NCI-H526 treated with DMSO at 0.1 percent for 48 hours (cell line): ENCODE measurements at regions not wholly inside any gene's neighbourhood (a gene's known extent, or its start where the extent isn't known, plus 50 kb on each side); places are given as distances from the start of the nearest gene placed in this dataset.
"Not testable (repeated sequence)": the region's sequence is repeated elsewhere in the genome, so short reads cannot be mapped to it uniquely, and the experiment has no call there.

Experiments
- DNase-seq: peaks from one replicate; lab custom pipeline; 2025; lab: John Stamatoyannopoulos, UW

- no peak for DNase-seq
These were observed 180.4 kb upstream of the GALNT2 start for GRCh38 chr1:229886636-229887035.

GRCh38 chr1:229887043-229887822 lies 179.8 kb upstream of the GALNT2 start:
- no peak for DNase-seq

DNA sequence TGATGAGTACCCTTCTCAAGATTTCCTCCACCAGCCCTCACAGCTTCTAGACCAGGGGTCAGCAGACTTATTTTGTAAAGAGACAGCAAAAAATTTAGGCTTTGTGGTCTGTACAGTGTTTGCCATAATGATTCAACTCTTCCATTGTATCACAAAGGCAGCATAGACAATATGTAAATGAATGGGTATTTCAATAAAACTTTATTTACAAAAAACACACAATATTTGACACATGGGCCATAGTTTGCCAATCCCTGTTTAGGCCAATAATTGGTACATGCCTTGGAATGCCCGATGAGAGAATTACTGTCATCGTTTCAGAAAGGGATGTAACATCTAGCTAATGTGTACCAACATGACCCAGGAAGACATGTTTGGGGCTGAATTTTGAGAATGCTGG lies 178.9 kb upstream of the GALNT2 start:
- DNase-seq: no peak

DNA sequence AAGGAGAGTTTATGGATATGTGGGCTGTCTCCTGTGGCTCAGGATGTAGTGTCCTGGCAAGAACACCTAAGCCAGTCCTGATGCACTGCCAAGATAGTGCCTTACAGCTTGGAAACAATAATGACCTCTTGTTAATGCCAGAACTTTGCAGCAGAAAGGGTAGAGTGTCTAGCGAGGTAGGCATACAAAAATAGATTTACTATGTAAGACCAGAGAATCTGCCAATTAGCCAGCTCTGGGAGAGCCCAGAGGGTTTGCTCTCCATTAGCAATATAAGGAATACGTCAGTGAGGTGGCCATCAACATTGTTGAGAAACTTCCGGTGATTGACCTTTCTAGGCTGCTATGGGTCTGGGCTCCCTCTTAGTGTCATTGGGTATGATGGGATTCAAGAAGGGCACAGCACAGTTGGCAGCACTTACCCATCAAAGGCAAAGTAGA lies 178.5 kb upstream of the GALNT2 start:
- DNase-seq: no peak

- DNase-seq: no peak
These were observed 178.0 kb upstream of the GALNT2 start for GRCh38 chr1:229889031-229889517.

- DNase-seq: no peak
These were observed 175.8 kb upstream of the GALNT2 start for GRCh38 chr1:229891227-229891626.

DNA sequence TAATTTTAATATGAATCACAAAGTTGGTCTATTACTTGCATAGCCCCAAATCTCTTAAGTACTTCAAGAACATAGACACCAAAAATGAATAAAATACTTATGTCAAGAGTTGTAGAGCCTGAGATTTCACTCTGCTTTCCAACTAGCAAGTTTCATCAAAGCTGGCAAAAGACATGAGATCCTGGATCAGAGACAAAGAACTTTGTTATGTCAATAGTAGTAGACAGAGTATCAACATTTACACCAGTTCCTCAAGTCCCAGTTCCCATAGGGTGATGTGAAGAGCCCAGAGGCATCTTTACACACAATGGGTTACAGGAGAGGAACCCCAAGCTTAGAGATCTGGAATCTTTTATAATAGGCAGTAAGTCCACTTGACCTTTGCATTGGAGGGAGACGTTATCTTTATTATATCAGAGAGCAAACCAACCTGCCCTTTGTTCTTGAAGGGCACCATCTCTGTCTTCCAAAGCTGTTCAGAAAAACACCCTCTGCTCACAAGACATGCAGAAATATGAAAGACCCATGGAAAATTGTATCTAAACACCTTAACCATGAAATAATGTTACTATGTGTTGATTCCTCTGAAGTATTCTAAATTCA lies 174.4 kb upstream of the GALNT2 start:
- no peak for DNase-seq

DNA sequence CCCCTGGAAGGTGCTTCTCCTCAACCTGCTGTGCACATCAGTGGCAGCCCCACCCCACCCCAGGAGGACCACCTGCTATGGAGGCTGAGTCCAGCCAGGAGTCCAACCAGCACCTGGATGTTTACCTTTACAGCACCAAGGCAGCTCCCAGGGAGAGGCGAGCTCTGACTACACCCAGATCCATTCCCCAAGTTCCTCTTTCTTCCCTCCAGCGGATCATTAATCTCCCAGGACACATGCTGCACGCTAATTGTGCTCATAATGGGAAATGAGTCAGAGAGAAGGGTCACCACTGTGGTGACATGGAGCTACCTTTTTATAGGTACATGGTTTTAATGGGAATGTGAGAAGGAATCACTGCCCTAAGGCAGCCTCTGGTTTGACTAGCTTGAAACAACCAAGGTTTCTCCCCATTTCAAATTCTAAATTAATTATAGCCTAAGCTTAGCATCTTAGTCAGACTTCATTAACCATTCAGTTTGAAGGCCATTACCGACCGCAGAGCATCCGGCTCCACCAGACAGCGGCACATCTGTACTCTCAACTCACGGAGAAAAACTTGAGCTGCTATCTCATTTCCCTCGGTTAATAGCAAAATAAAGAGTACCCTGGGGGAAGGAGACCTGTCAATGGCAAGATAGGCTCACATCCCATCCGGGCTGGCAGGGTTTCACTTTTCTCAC lies 173.1 kb upstream of the GALNT2 start:
- DNase-seq: no peak

- DNase-seq: no peak
These were observed 172.5 kb upstream of the GALNT2 start for GRCh38 chr1:229894532-229894931.

GRCh38 chr1:229895605-229896004 lies 171.4 kb upstream of the GALNT2 start:
- no peak for DNase-seq

- no peak for DNase-seq
These were observed 170.7 kb upstream of the GALNT2 start for GRCh38 chr1:229896306-229896705.

- DNase-seq: no peak
These were observed 170.2 kb upstream of the GALNT2 start for GRCh38 chr1:229896861-229897260.

DNA sequence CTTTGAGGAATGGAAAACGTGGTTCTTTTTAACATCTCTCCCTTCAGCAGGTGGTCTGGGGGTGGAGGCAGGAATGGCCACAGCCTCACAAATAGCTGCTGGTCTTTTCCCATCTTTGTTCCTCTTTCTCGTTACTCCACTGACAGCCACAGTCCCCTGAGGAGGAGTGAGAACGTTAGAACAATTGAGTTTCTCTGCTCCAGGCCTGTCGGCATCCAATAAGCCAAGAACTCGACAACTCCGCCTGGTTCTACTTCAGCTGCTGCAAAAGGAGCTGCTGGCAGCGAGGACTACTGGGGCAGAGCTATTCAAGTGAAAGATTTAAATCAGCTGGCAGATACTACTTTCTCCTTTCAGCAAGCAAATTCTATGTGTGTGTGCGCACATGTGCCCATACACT lies 169.5 kb upstream of the GALNT2 start:
- DNase-seq: no peak

DNA sequence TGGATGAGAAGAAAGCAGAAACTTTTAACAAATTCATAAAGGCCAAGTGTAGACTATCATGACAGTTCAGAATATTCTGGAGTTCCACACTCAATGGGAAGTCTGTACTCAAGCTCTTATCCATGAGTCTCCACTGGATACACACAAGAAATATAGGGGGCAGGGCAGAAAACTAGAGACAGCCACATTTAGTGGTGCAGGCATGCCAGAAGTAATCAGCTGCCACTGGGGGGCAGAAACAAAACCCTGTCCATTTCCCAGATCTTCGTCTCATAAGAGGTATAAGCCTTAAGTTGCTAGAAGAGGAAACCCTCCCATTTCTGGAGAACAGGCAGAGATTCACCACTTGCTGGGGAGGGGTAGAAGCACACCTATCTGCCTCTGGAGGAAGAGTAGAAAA lies 166.8 kb upstream of the GALNT2 start:
- no peak for DNase-seq

GRCh38 chr1:229905031-229905545 lies 161.9 kb upstream of the GALNT2 start:
- DNase-seq: no peak

DNA sequence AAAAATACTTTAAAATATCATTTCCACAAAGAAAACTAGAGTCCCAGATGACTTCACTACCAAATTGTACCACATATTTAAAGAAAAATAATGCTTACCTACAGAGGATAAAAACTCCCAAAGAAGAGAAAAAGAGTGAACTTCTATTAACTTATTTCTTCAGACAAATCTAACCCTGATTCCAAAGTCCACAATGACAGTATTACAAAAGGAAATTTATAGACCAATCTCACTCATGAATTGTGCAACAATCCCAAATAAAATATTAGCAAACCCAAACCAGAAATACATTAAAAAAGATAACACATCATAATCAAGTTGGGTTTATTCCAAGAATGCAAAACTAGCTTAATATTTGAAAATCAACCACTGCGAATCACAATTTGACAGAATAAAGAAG lies 161.4 kb upstream of the GALNT2 start:
- no peak for DNase-seq

DNA sequence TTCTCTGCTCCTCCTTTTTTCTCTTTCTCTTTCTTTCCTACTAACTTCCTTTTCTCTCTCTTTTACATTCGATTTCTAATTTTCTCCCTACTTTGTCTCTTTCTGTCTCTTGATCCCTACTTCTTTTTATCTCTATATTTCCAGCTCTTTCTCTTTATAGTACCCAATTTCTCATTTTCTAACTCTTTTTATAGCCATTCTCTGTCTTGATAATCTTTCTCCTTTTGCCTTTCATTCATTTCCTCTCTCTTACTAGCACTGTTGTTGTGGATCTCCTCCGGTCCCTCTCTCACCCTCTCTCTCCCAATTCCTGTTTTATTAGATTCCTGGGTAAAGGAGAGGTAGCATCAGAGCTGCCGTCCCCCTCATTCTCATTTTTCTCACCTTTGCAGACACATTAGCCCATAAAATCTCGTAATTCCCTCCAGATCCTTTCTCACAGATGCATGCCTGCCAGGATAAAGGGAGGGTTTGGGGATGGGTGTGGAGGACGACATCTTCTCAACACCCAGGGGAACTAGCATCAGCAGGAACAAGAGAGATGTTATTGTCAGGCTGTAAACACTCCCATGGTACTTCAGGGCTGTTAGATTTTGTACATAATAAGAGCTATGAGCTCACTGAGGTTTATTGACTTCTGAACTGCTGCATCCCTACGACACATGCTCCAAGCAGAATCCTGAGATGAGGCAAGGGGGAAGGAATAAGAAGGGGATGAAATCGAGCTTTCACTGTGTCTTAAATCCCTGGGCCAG lies 159.0 kb upstream of the GALNT2 start:
- no peak for DNase-seq

DNA sequence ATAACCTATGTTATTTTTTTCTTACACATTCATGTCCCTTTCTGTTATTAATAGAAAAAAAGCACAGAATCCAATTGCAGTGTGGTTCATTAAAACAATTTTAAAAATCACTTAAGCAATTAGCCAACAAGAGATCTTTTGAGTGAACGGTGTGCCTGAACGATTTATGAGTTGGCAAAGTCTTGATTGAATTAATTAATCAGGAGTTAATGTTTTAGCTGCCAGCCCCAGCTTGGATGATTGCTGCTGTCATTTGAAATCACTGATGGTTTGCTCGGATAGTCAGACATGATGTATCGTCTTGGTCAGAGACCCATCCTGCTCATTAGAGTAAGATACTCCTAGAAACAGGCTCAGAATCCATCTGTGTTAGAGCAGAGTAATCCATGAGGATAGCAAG lies 158.3 kb upstream of the GALNT2 start:
- DNase-seq: no peak

DNA sequence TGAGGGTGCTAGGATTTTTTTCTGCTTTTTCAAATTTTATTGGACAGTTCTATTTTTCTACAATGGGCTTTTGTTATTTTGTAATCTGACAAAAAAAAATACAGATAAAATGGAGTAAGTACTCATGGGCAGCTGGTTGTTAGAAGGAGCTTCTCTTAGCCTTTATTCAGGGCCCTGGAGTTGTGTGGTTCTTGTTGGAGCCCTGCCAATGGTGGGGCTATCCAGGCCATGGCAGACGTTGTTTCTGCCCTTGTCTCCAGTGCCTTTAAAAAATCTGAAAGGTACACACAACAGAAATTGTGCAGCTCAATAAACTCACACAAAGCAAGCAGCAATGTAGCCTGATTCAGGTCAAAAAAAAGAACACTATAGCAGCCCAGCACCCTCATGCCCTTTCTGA lies 153.5 kb upstream of the GALNT2 start:
- DNase-seq: no peak

DNA sequence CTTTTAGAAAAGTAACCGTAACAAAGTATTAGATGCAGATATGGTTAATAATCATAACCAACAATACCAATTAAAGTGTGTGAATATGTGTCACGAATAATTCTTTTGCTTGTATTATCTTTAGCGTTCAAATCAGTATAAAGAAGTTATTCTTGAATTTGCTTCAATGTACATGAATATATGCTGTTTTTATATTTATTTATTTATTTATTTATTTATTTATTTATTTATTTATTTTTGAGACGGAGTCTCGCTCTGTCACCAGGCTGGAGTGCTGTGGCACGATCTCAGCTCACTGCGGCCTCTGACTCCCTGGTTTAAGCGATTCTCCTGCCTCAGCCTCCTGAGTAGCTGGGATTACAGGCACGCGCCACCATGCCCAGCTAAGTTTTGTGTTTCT lies 147.6 kb upstream of the GALNT2 start:
- not testable (repeated sequence) for DNase-seq

DNA sequence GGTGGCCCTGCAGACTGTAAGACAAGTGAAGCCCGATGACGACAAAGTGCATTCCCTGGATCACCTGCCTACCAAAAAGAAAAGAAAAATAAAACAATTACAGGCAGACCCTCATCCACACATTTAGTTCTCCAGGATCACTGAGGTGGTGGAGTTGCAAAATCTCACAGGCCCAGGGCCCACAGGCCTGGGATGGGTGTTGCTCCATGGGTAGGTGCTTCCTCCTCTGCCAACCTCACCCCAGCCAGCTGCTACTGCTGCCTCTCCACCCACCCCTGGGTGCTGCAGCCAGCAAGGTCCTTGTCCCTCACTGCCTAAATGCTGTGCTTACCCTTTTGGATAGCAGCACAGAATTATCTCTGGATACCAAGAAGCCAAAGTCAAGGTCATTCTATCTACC lies 146.4 kb upstream of the GALNT2 start:
- DNase-seq: no peak

- no peak for DNase-seq
These were observed 144.8 kb upstream of the GALNT2 start for GRCh38 chr1:229922249-229922648.
